ENCODE measurements at regions not wholly inside any gene's neighbourhood (a gene's known extent, or its start where the extent isn't known, plus 50 kb on each side); places are given as distances from the start of the nearest gene placed in this dataset.

GRCh38 chr15:38844736-38845135 is 280.1 kb upstream of the RASGRP1 start:
- Histone ChIP-seq H2AFZ (ENCODE audit: low read length) (no peak overlapping the region), H3K36me3 (ENCODE audit: insufficient read depth, low read length) (no peaks in the 10 kb centered on the region), H3K4me3 (ENCODE audit: low read depth, low read length, poor library complexity, severe bottlenecking) (no peak overlapping the region), H3K9me3 (ENCODE audit: low read length) (no peaks in the 10 kb centered on the region), H3K79me2 (ENCODE audit: insufficient read depth, low read depth, low read length) (no peaks in the 10 kb centered on the region), H3K27ac (ENCODE audit: low read depth, low read length, poor library complexity, severe bottlenecking) (no peak overlapping the region), H3K9me2 (ENCODE audit: insufficient read depth, low read length) (no peaks in the 10 kb centered on the region), H3K4me2 (ENCODE audit: low read length) (no peak overlapping the region), H3K4me1 (ENCODE audit: insufficient read depth, low read length, poor library complexity, severe bottlenecking) (no peaks in the 10 kb centered on the region), H4K20me1 (ENCODE audit: insufficient read depth, low read length) (no peaks in the 10 kb centered on the region)
- BruUV-seq (replicated peaks) = no TSS peak
- TF ChIP-seq CTCF (conservative IDR thresholded peaks at IDR 0.05; ENCODE audit: low read length) = no peak
- TF ChIP-seq EZH2phosphoT487 (IDR thresholded peaks at IDR 0.05; ENCODE audit: borderline replicate concordance, low read depth, low read length) = no peak
- DNase-seq (ENCODE audit: low spot score) = no peak
- CTCF ChIA-PET (ENCODE audit: unreplicated experiment) = no interaction called here
- intact Hi-C loops (cut with micrococcal nuclease; ENCODE audit: unreplicated experiment) = no loop called here
- POLR2A ChIA-PET = interaction anchor here (0.6 kb wide), 1 partner anchor 451 kb away, joined by 3 read pairs; no protein-coding TSS in a partner anchor

- Histone ChIP-seq H3K27ac (ENCODE audit: low read depth, low read length, poor library complexity, severe bottlenecking) (no peak overlapping the region), H3K9me3 (ENCODE audit: low read length) (no peaks in the 10 kb centered on the region), H3K4me2 (ENCODE audit: low read length) (no peak overlapping the region), H3K4me1 (ENCODE audit: insufficient read depth, low read length, poor library complexity, severe bottlenecking) (no peaks in the 10 kb centered on the region), H3K79me2 (ENCODE audit: insufficient read depth, low read depth, low read length) (no peaks in the 10 kb centered on the region), H2AFZ (ENCODE audit: low read length) (no peak overlapping the region), H3K4me3 (ENCODE audit: low read depth, low read length, poor library complexity, severe bottlenecking) (no peak overlapping the region), H4K20me1 (ENCODE audit: insufficient read depth, low read length) (no peaks in the 10 kb centered on the region), H3K36me3 (ENCODE audit: insufficient read depth, low read length) (no peaks in the 10 kb centered on the region), H3K9me2 (ENCODE audit: insufficient read depth, low read length) (no peaks in the 10 kb centered on the region)
- TF ChIP-seq CTCF (conservative IDR thresholded peaks at IDR 0.05; ENCODE audit: low read length) (no peak), EZH2phosphoT487 (IDR thresholded peaks at IDR 0.05; ENCODE audit: borderline replicate concordance, low read depth, low read length) (no peak)
- no peak for DNase-seq (ENCODE audit: low spot score)
- intact Hi-C loops (cut with micrococcal nuclease; ENCODE audit: unreplicated experiment) = no loop called here
- ChIA-PET CTCF (ENCODE audit: unreplicated experiment) (no interaction called here), POLR2A (no interaction called here)
- BruUV-seq (replicated peaks) = no TSS peak
Measured at GRCh38 chr15:38846346-38846745, 281.7 kb upstream of the RASGRP1 start.

GRCh38 chr15:38847666-38848065 is 283.1 kb upstream of the RASGRP1 start:
- intact Hi-C loops (cut with micrococcal nuclease; ENCODE audit: unreplicated experiment) = no loop called here
- no peak for DNase-seq (ENCODE audit: low spot score)
- H3K4me1 ChIP-seq (ENCODE audit: insufficient read depth, low read length, poor library complexity, severe bottlenecking) = no peaks in the 10 kb centered on the region
- ChIA-PET CTCF (ENCODE audit: unreplicated experiment) (no interaction called here), POLR2A (no interaction called here)
- no peak overlapping the region for H3K27ac ChIP-seq (ENCODE audit: low read depth, low read length, poor library complexity, severe bottlenecking)
- no peak overlapping the region for H3K4me3 ChIP-seq (ENCODE audit: low read depth, low read length, poor library complexity, severe bottlenecking)
- TF ChIP-seq EZH2phosphoT487 (IDR thresholded peaks at IDR 0.05; ENCODE audit: borderline replicate concordance, low read depth, low read length) = no peak
- no peak for TF ChIP-seq CTCF (conservative IDR thresholded peaks at IDR 0.05; ENCODE audit: low read length)
- no peak overlapping the region for H2AFZ ChIP-seq (ENCODE audit: low read length)
- no peaks in the 10 kb centered on the region for H3K9me3 ChIP-seq (ENCODE audit: low read length)
- no peaks in the 10 kb centered on the region for H3K79me2 ChIP-seq (ENCODE audit: insufficient read depth, low read depth, low read length)
- no peaks in the 10 kb centered on the region for H4K20me1 ChIP-seq (ENCODE audit: insufficient read depth, low read length)
- BruUV-seq (replicated peaks) = no TSS peak
- H3K9me2 ChIP-seq (ENCODE audit: insufficient read depth, low read length) = no peaks in the 10 kb centered on the region
- H3K4me2 ChIP-seq (ENCODE audit: low read length) = no peak overlapping the region
- no peaks in the 10 kb centered on the region for H3K36me3 ChIP-seq (ENCODE audit: insufficient read depth, low read length)

Measured in OCI-LY7 (cell line).